ENCODE measurements at regions not wholly inside any gene's neighbourhood (a gene's known extent, or its start where the extent isn't known, plus 50 kb on each side); places are given as distances from the start of the nearest gene placed in this dataset.

GRCh38 chr4:125992891-125993290 lies 678.1 kb downstream of the FAT4 start:
- TF ChIP-seq POLR2A (IDR thresholded peaks at IDR 0.05) (no peak), POLR2AphosphoS5 (IDR thresholded peaks at IDR 0.05) (no peak), CTCF (IDR thresholded peaks at IDR 0.05) (no peak), EP300 (IDR thresholded peaks at IDR 0.05) (no peak)
